ENCODE measurements at regions not wholly inside any gene's neighbourhood (a gene's known extent, or its start where the extent isn't known, plus 50 kb on each side); places are given as distances from the start of the nearest gene placed in this dataset.

- intact Hi-C loops (cut with DNase I) = no loop called here
- 68% methylated on average over 3 of the region's 4 CpGs for WGBS (ENCODE audit: insufficient coverage, low coverage, low lambda C conversion rate, missing lambda C conversion rate)
- H3K27me3 ChIP-seq = no peaks in the 10 kb centered on the region
- TF ChIP-seq CTCF (IDR thresholded peaks at IDR 0.05) (no peak), POLR2A (IDR thresholded peaks at IDR 0.05) (no peak)
- no peaks in the 10 kb centered on the region for H3K9me3 ChIP-seq
- H3K36me3 ChIP-seq = no peaks in the 10 kb centered on the region
- no peaks in the 10 kb centered on the region for H3K4me1 ChIP-seq
- DNase-seq (no peak), ATAC-seq (no peak)
- H3K27ac ChIP-seq = no peak overlapping the region
- H3K4me3 ChIP-seq = no peak overlapping the region
Observed at GRCh38 chr12:92582475-92582874, 120.3 kb upstream of the PLEKHG7 start.

DNA sequence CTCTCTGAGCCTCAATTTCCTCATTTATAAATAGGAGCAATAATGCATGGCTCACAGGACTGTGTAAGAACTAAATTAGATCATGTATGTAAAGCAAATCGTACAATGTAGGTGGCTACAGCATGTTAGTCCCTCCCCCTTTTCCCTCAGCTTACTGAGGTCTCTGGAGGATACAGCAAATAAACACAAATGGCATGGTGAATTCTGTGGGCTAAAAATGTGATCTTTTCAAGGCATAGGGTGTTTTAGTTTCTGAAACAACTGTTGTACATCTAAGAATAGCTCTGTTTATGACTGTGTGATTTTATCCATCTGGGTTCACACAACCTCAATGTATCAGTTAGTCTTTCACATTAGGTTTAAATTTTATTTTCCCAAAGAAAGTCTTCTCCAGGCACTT, 121.2 kb upstream of the PLEKHG7 start:
- DNase-seq (no peak), ATAC-seq (no peak)
- TF ChIP-seq CTCF (IDR thresholded peaks at IDR 0.05) = no peak
- no peak for TF ChIP-seq POLR2A (IDR thresholded peaks at IDR 0.05)
- Histone ChIP-seq H3K9me3 (no peaks in the 10 kb centered on the region), H3K4me3 (no peak overlapping the region), H3K36me3 (no peaks in the 10 kb centered on the region), H3K4me1 (no peaks in the 10 kb centered on the region), H3K27me3 (no peaks in the 10 kb centered on the region), H3K27ac (no peak overlapping the region)
- intact Hi-C loops (cut with DNase I) = no loop called here
- WGBS (ENCODE audit: insufficient coverage, low coverage, low lambda C conversion rate, missing lambda C conversion rate) = 83% methylated on average over 1 of the region's 1 CpG

GRCh38 chr12:92574911-92575570, 127.7 kb upstream of the PLEKHG7 start:
- intact Hi-C loops (cut with DNase I) = no loop called here
- H3K27me3 ChIP-seq = no peaks in the 10 kb centered on the region
- TF ChIP-seq POLR2A (IDR thresholded peaks at IDR 0.05) (peak; percentile 43), CTCF (IDR thresholded peaks at IDR 0.05) (no peak)
- H3K4me3 ChIP-seq = peak overlapping the region in 1 of 3 donors; percentile 18
- H3K4me1 ChIP-seq = peaks cover 0 to 37% (median 17%) of the 10 kb centered on the region in 4 donors
- H3K9me3 ChIP-seq = no peaks in the 10 kb centered on the region
- peak; percentile 68 to 87 (median 82) for ATAC-seq
- no peaks in the 10 kb centered on the region for H3K36me3 ChIP-seq
- peak overlapping the region; percentile 63 to 87 (median 71) for H3K27ac ChIP-seq
- peak; percentile 45 to 82 (median 62) for DNase-seq
- 44% methylated on average over 6 of the region's 6 CpGs for WGBS (ENCODE audit: insufficient coverage, low coverage, low lambda C conversion rate, missing lambda C conversion rate)

GRCh38 chr12:92574051-92574783, 128.6 kb upstream of the PLEKHG7 start:
- TF ChIP-seq CTCF (IDR thresholded peaks at IDR 0.05) (peak; percentile 18 to 31 (median 19)), POLR2A (IDR thresholded peaks at IDR 0.05) (no peak)
- DNase-seq (peak in 1 of 3 donors; percentile 58), ATAC-seq (peak; percentile 19 to 61 (median 58))
- peak overlapping the region; percentile 63 to 87 (median 71) for H3K27ac ChIP-seq
- intact Hi-C loops (cut with DNase I) = no loop called here
- peak overlapping the region in 1 of 3 donors; percentile 18 for H3K4me3 ChIP-seq
- 56% methylated on average over 7 of the region's 8 CpGs for WGBS (ENCODE audit: insufficient coverage, low coverage, low lambda C conversion rate, missing lambda C conversion rate)
- no peaks in the 10 kb centered on the region for H3K27me3 ChIP-seq
- H3K4me1 ChIP-seq = peaks cover 0 to 42% (median 21%) of the 10 kb centered on the region in 4 donors
- H3K9me3 ChIP-seq = no peaks in the 10 kb centered on the region
- no peaks in the 10 kb centered on the region for H3K36me3 ChIP-seq
